ENCODE measurements at regions not wholly inside any gene's neighbourhood (a gene's known extent, or its start where the extent isn't known, plus 50 kb on each side); places are given as distances from the start of the nearest gene placed in this dataset.

DNA sequence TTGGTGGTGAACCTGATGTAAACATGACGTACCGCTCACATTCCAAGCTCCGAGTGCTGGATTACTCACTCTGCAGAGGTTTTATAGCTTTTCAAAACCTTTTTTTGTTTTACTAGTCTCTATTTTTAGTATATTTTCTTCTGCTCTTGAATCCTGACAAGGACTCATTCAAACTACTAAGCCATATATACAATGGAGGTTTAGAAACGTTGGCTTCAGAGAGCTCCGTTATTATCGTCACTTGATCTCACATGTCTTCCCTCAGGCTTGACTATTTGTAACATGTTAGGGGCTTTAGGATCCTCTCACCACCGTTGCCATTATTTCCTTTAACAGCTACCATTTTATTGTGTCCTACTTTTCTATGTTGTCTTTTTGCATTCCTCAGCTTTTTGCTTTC lies 1321.5 kb upstream of the FLRT2 start:
- H3K36me3 Mint-ChIP-seq (ENCODE audit: low read depth) = no peaks in the 10 kb centered on the region
- H3K4me1 Mint-ChIP-seq = no peaks in the 10 kb centered on the region
- TF ChIP-seq EZH2 (IDR thresholded peaks at IDR 0.05; ENCODE audit: low read depth, unreplicated experiment) (no peak), EZH2phosphoT487 (IDR thresholded peaks at IDR 0.05; ENCODE audit: unreplicated experiment) (no peak), NANOG (IDR thresholded peaks at IDR 0.05; ENCODE audit: borderline replicate concordance) (no peak), STAT1 (IDR thresholded peaks at IDR 0.05; ENCODE audit: unreplicated experiment) (no peak), ZNF331 (CRISPR knock-in tag; IDR thresholded peaks at IDR 0.05; ENCODE audit: low read depth) (no peak), CREB1 (CRISPR knock-in tag; IDR thresholded peaks at IDR 0.05; ENCODE audit: low read depth) (no peak), JUNB (IDR thresholded peaks at IDR 0.05; ENCODE audit: unreplicated experiment) (no peak), POLR2AphosphoS5 (IDR thresholded peaks at IDR 0.05; ENCODE audit: low read depth) (no peak), ZNF114 (CRISPR knock-in tag; IDR thresholded peaks at IDR 0.05) (no peak)
- TF ChIP-seq, protein P1, sequence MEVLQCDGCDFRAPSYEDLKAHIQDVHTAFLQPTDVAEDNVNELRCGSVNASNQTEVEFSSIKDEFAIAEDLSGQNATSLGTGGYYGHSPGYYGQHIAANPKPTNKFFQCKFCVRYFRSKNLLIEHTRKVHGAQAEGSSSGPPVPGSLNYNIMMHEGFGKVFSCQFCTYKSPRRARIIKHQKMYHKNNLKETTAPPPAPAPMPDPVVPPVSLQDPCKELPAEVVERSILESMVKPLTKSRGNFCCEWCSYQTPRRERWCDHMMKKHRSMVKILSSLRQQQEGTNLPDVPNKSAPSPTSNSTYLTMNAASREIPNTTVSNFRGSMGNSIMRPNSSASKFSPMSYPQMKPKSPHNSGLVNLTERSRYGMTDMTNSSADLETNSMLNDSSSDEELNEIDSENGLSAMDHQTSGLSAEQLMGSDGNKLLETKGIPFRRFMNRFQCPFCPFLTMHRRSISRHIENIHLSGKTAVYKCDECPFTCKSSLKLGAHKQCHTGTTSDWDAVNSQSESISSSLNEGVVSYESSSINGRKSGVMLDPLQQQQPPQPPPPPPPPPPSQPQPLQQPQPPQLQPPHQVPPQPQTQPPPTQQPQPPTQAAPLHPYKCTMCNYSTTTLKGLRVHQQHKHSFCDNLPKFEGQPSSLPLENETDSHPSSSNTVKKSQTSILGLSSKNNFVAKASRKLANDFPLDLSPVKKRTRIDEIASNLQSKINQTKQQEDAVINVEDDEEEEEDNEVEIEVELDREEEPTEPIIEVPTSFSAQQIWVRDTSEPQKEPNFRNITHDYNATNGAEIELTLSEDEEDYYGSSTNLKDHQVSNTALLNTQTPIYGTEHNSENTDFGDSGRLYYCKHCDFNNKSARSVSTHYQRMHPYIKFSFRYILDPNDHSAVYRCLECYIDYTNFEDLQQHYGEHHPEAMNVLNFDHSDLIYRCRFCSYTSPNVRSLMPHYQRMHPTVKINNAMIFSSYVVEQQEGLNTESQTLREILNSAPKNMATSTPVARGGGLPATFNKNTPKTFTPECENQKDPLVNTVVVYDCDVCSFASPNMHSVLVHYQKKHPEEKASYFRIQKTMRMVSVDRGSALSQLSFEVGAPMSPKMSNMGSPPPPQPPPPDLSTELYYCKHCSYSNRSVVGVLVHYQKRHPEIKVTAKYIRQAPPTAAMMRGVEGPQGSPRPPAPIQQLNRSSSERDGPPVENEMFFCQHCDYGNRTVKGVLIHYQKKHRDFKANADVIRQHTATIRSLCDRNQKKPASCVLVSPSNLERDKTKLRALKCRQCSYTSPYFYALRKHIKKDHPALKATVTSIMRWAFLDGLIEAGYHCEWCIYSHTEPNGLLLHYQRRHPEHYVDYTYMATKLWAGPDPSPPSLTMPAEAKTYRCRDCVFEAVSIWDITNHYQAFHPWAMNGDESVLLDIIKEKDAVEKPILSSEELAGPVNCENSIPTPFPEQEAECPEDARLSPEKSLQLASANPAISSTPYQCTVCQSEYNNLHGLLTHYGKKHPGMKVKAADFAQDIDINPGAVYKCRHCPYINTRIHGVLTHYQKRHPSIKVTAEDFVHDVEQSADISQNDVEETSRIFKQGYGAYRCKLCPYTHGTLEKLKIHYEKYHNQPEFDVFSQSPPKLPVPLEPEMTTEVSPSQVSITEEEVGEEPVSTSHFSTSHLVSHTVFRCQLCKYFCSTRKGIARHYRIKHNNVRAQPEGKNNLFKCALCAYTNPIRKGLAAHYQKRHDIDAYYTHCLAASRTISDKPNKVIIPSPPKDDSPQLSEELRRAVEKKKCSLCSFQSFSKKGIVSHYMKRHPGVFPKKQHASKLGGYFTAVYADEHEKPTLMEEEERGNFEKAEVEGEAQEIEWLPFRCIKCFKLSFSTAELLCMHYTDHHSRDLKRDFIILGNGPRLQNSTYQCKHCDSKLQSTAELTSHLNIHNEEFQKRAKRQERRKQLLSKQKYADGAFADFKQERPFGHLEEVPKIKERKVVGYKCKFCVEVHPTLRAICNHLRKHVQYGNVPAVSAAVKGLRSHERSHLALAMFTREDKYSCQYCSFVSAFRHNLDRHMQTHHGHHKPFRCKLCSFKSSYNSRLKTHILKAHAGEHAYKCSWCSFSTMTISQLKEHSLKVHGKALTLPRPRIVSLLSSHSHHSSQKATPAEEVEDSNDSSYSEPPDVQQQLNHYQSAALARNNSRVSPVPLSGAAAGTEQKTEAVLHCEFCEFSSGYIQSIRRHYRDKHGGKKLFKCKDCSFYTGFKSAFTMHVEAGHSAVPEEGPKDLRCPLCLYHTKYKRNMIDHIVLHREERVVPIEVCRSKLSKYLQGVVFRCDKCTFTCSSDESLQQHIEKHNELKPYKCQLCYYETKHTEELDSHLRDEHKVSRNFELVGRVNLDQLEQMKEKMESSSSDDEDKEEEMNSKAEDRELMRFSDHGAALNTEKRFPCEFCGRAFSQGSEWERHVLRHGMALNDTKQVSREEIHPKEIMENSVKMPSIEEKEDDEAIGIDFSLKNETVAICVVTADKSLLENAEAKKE (CRISPR knock-in tag; IDR thresholded peaks at IDR 0.05) = no peak
- TF ChIP-seq, protein P2, sequence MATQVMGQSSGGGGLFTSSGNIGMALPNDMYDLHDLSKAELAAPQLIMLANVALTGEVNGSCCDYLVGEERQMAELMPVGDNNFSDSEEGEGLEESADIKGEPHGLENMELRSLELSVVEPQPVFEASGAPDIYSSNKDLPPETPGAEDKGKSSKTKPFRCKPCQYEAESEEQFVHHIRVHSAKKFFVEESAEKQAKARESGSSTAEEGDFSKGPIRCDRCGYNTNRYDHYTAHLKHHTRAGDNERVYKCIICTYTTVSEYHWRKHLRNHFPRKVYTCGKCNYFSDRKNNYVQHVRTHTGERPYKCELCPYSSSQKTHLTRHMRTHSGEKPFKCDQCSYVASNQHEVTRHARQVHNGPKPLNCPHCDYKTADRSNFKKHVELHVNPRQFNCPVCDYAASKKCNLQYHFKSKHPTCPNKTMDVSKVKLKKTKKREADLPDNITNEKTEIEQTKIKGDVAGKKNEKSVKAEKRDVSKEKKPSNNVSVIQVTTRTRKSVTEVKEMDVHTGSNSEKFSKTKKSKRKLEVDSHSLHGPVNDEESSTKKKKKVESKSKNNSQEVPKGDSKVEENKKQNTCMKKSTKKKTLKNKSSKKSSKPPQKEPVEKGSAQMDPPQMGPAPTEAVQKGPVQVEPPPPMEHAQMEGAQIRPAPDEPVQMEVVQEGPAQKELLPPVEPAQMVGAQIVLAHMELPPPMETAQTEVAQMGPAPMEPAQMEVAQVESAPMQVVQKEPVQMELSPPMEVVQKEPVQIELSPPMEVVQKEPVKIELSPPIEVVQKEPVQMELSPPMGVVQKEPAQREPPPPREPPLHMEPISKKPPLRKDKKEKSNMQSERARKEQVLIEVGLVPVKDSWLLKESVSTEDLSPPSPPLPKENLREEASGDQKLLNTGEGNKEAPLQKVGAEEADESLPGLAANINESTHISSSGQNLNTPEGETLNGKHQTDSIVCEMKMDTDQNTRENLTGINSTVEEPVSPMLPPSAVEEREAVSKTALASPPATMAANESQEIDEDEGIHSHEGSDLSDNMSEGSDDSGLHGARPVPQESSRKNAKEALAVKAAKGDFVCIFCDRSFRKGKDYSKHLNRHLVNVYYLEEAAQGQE (IDR thresholded peaks at IDR 0.05; ENCODE audit: unreplicated experiment) = no peak
- TF ChIP-seq, protein P3, sequence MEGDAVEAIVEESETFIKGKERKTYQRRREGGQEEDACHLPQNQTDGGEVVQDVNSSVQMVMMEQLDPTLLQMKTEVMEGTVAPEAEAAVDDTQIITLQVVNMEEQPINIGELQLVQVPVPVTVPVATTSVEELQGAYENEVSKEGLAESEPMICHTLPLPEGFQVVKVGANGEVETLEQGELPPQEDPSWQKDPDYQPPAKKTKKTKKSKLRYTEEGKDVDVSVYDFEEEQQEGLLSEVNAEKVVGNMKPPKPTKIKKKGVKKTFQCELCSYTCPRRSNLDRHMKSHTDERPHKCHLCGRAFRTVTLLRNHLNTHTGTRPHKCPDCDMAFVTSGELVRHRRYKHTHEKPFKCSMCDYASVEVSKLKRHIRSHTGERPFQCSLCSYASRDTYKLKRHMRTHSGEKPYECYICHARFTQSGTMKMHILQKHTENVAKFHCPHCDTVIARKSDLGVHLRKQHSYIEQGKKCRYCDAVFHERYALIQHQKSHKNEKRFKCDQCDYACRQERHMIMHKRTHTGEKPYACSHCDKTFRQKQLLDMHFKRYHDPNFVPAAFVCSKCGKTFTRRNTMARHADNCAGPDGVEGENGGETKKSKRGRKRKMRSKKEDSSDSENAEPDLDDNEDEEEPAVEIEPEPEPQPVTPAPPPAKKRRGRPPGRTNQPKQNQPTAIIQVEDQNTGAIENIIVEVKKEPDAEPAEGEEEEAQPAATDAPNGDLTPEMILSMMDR (conservative IDR thresholded peaks at IDR 0.05; ENCODE audit: low read depth in 2 of 2) = no peak
- TF ChIP-seq, protein P4, sequence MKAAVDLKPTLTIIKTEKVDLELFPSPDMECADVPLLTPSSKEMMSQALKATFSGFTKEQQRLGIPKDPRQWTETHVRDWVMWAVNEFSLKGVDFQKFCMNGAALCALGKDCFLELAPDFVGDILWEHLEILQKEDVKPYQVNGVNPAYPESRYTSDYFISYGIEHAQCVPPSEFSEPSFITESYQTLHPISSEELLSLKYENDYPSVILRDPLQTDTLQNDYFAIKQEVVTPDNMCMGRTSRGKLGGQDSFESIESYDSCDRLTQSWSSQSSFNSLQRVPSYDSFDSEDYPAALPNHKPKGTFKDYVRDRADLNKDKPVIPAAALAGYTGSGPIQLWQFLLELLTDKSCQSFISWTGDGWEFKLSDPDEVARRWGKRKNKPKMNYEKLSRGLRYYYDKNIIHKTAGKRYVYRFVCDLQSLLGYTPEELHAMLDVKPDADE (IDR thresholded peaks at IDR 0.05) = no peak
- H3K27ac Mint-ChIP-seq = no peak overlapping the region
- H3K27ac ChIP-seq (ENCODE audit: low read depth) = no peak overlapping the region
- no peaks in the 10 kb centered on the region for H3K9me3 Mint-ChIP-seq
- no peaks in the 10 kb centered on the region for H4K20me1 ChIP-seq (replicated peaks; ENCODE audit: insufficient read depth)
- H3K79me2 ChIP-seq (replicated peaks; ENCODE audit: insufficient read depth) = no peaks in the 10 kb centered on the region
- no peaks in the 10 kb centered on the region for H3K27me3 ChIP-seq (ENCODE audit: insufficient read depth)
- DNase-seq (ENCODE audit: low spot score) (no peak), ATAC-seq (no peak)
- no peaks in the 10 kb centered on the region for H3F3A ChIP-seq (replicated peaks; ENCODE audit: low read depth)
- peaks cover 6% of the 10 kb centered on the region for H3K9me2 ChIP-seq (ENCODE audit: insufficient read depth)
- H3K4me2 ChIP-seq = no peak overlapping the region
- H3K4me3 ChIP-seq = no peak overlapping the region
- H3K27me3 Mint-ChIP-seq (ENCODE audit: insufficient read depth, low read depth, poor library complexity) = no peaks in the 10 kb centered on the region
- H3K4me3 Mint-ChIP-seq = no peak overlapping the region
- no peaks in the 10 kb centered on the region for H3K4me1 ChIP-seq (ENCODE audit: insufficient read depth)
- H2AFZ ChIP-seq = no peak overlapping the region
- no peaks in the 10 kb centered on the region for H3K36me3 ChIP-seq (ENCODE audit: insufficient read depth)

Data from GM23338 (cell line).